Testis (tissue), 2 donors: ENCODE measurements at regions not wholly inside any gene's neighbourhood (a gene's known extent, or its start where the extent isn't known, plus 50 kb on each side); places are given as distances from the start of the nearest gene placed in this dataset.

Experiments used
- DNase-seq: peaks from one replicate; pipeline ENCODE4 v3.0.0-alpha.2; 2019
- H3K27ac ChIP-seq, 2 donors: fragments of 200-600 bp; sonication (generic); one replicate each; pipeline ENCODE4 v1.5.1; 2019
- H3K27me3 ChIP-seq: fragments of 200-600 bp; sonication (generic); one replicate; pipeline ENCODE4 v1.5.1; 2019
- H3K36me3 ChIP-seq: fragments of 200-600 bp; sonication (generic); one replicate; pipeline ENCODE4 v1.5.1; 2017; ENCODE audit warnings: low read depth; ENCODE audit errors: missing control alignments
- H3K4me1 ChIP-seq: fragments of 200-600 bp; sonication (generic); one replicate; pipeline ENCODE4 v1.5.1; 2019
- H3K4me3 ChIP-seq, 2 donors: fragments of 200-600 bp; sonication (generic); one replicate each; pipeline ENCODE4 v1.5.1; 2017 to 2019
- H3K9me3 ChIP-seq: fragments of 200-600 bp; sonication (generic); one replicate; pipeline ENCODE4 v1.5.1; 2017
- POLR2A ChIP-seq: fragments of 450-650 bp; IDR thresholded peaks from one replicate; pipeline ENCODE4 v1.6.1; 2017; ENCODE audit warnings: antibody characterized with exemption, mild to moderate bottlenecking, moderate library complexity
- WGBS, 2 donors: methylation state at CpG; one replicate each; pipeline ENCODE4 v1.1.5; 2018; 5-methylcytosine and 5-hydroxymethylcytosine counted together
- intact Hi-C: fragments of 100-400 bp; cut with DNase I; formaldehyde crosslinking; loops from one replicate; pipeline ENCODE4 v1.15.1; 2023; ENCODE audit warnings: low total_unique reads
- TF ChIP-seq, protein P1 (sequence below), 3 experiments: fragments of 450-650 bp in 2 of 3; fragments of 200-600 bp in 1 of 3; sonication (generic) in 1 of 3; IDR thresholded peaks; one replicate each; pipeline ENCODE4 v1.5.1; 2016 to 2019; ENCODE audit warnings: antibody characterized with exemption in 3 of 3, mild to moderate bottlenecking in 2 of 3, moderate library complexity in 1 of 3

DNA sequence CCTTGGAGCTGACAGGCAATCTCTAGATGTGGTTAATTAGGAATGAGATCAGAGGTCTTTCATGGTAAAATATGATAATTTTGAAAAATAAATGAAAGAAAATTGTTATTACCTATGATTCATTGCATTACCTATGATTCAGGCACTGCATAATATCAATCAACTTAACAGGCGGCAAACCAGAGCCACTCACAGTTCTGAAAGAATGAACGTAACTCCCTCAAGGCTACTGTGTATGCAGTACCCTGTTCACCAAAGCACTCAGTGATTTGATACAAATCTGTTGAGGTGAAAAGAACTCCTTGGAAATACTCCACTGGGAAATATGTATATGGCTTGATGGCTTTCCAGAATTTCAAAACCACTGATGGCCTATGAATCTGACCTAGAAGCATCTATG is 398.9 kb downstream of the ACTL7B start:
- Histone ChIP-seq H3K27me3 (no peaks in the 10 kb centered on the region), H3K9me3 (no peaks in the 10 kb centered on the region), H3K27ac (no peak overlapping the region), H3K4me3 (no peak overlapping the region), H3K36me3 (no peaks in the 10 kb centered on the region), H3K4me1 (no peaks in the 10 kb centered on the region)
- TF ChIP-seq, protein P1, sequence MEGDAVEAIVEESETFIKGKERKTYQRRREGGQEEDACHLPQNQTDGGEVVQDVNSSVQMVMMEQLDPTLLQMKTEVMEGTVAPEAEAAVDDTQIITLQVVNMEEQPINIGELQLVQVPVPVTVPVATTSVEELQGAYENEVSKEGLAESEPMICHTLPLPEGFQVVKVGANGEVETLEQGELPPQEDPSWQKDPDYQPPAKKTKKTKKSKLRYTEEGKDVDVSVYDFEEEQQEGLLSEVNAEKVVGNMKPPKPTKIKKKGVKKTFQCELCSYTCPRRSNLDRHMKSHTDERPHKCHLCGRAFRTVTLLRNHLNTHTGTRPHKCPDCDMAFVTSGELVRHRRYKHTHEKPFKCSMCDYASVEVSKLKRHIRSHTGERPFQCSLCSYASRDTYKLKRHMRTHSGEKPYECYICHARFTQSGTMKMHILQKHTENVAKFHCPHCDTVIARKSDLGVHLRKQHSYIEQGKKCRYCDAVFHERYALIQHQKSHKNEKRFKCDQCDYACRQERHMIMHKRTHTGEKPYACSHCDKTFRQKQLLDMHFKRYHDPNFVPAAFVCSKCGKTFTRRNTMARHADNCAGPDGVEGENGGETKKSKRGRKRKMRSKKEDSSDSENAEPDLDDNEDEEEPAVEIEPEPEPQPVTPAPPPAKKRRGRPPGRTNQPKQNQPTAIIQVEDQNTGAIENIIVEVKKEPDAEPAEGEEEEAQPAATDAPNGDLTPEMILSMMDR (IDR thresholded peaks at IDR 0.05): no peak
- no peak for TF ChIP-seq POLR2A
- DNase-seq: no peak
- intact Hi-C loops: no loop called here
- WGBS, 2 donors: 93 to 97% methylated on average over 2 of the region's 2 CpGs

DNA sequence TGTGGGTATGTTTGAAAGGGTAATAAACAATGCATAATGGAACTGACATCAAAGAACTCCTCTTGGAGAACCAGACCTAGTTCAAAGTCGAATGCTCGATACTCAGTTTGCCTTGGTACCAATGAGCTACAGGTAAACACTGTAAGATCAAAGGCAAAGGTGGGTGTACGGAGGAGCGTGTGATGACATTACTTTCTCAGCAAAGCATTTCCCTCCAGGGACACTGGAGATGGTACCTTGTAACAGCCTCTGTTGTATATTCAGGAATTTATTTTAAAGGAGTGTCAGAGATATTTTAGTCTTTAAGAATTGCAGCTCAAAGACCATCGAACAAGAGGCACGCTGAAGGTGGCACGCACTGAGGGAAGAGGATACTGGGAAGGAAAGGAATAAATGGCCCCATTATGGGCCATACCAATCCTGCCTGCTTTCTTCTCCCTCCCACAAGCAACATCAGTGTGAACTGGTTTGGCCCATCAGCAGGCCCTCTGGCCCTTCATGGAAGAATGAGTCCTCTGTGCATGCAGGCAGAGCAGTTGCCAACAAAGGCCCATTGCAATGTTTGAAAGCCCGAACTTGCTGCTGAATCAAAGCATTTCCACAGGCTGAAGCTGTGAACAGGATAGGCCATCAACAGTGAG is 410.2 kb downstream of the ACTL7B start:
- H3K9me3 ChIP-seq: no peaks in the 10 kb centered on the region
- no peaks in the 10 kb centered on the region for H3K27me3 ChIP-seq
- no peak overlapping the region for H3K27ac ChIP-seq
- no peak for DNase-seq
- intact Hi-C loops: no loop called here
- H3K36me3 ChIP-seq: no peaks in the 10 kb centered on the region
- TF ChIP-seq, protein P1 (IDR thresholded peaks at IDR 0.05): no peak
- no peak for TF ChIP-seq POLR2A
- no peak overlapping the region for H3K4me3 ChIP-seq
- H3K4me1 ChIP-seq: no peaks in the 10 kb centered on the region
- 94 to 95% methylated on average over 8 of the region's 8 CpGs for WGBS, 2 donors

DNA sequence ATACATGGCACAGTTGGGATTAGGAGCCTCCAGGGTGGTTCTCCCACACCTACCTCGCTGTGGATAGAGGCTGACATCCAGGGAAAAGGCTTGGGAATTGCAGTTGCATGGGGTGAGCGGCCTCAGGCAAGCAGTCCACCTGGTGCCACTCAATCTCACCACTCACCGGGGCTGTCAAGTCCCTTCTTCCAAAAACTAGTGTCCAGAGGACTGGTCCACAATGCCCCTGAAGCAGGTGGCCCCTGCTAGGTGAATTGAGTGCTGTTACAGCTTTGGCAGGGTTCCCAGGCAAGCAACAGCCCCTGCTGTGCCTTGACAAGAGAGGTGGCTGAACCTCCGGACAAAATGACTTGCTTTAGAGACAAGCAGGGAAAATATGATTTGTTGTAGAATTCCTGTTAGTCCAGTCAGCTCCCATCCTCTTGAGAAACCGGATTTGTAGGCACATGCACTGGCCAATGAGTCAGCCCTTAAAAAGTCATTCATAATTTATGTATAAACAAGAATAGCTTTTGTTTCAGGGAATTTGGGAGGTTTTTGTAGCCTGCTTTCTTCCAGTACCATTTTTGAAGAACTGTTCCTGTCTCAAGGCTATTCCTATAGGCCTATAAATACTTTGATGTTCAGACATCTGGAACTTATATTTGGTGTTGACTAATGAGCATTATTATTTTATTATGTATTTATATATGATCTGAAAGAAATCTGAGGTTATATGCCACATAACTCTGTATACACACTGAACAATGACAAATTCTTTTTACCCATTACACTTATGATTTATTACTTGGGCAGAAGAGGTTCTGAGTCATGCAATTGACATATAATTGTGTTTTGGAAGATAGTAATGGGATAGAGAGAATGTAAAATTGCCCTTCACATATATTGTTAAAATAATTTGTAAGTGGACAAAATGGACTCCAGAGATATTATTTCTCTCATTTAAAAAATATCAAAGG is 411.1 kb downstream of the ACTL7B start:
- H3K4me3 ChIP-seq: no peak overlapping the region
- no peaks in the 10 kb centered on the region for H3K27me3 ChIP-seq
- no peak for DNase-seq
- intact Hi-C loops: no loop called here
- TF ChIP-seq POLR2A: no peak
- TF ChIP-seq, protein P1 (IDR thresholded peaks at IDR 0.05): no peak
- H3K27ac ChIP-seq: no peak overlapping the region
- H3K9me3 ChIP-seq: no peaks in the 10 kb centered on the region
- no peaks in the 10 kb centered on the region for H3K36me3 ChIP-seq
- WGBS, 2 donors: 73 to 89% methylated on average over 4 to 5 of the region's 5 CpGs
- H3K4me1 ChIP-seq: no peaks in the 10 kb centered on the region

DNA sequence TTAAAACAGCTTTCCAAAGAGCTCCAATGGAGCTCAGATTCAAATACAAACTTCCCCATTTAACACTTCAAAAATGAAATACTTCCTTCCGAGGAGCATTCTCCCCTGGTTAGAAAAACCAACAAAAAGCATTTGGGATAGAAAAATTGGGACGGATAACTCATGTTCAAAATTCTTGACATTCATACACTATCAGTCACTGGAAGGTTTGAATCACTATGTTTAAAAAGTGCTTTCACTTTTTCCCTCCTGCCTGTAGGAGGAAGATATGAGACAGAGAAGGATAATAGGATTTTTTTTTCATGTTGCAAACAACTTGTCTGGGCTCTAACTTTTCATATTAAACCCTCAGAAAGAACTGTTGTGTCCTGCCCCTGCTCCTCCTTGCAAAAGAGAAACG is 412.0 kb downstream of the ACTL7B start:
- WGBS, 2 donors: 70 to 79% methylated on average over 3 of the region's 3 CpGs
- H3K36me3 ChIP-seq: no peaks in the 10 kb centered on the region
- H3K4me3 ChIP-seq: no peak overlapping the region
- intact Hi-C loops: no loop called here
- no peaks in the 10 kb centered on the region for H3K27me3 ChIP-seq
- H3K4me1 ChIP-seq: no peaks in the 10 kb centered on the region
- TF ChIP-seq, protein P1 (IDR thresholded peaks at IDR 0.05): no peak
- TF ChIP-seq POLR2A: no peak
- H3K27ac ChIP-seq: no peak overlapping the region
- H3K9me3 ChIP-seq: no peaks in the 10 kb centered on the region
- DNase-seq: no peak
